ENCODE measurements at regions not wholly inside any gene's neighbourhood (a gene's known extent, or its start where the extent isn't known, plus 50 kb on each side); places are given as distances from the start of the nearest gene placed in this dataset.
"Not testable (repeated sequence)": the region's sequence is repeated elsewhere in the genome, so short reads cannot be mapped to it uniquely, and the experiment has no call there.

DNA sequence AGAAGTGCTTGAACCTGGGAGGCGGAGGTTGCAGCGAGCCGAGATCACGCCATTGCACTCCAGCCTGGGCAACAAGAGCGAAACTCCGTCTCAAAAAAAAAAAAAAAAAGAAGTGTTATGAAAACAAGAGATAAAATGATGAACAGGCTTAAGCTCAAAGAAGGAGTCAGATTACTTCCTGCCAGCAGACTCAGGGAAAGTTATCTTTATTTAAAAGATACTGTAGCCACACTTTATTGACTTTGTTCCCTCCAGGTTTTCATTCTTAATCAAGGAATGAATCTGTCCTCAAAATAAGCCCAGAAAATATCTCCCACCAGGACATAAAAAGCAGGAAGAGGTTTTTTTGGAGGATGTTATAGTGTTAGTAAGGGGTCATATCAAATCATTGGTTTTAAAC is 176.5 kb upstream of the KCNMB2 start:
- intact Hi-C loops (cut with micrococcal nuclease; ENCODE audit: unreplicated experiment) = no loop called here
- no peaks in the 10 kb centered on the region for H3K36me3 ChIP-seq (ENCODE audit: insufficient read depth, low read length, poor library complexity, severe bottlenecking)
- H3K4me1 ChIP-seq (ENCODE audit: insufficient read depth, low read length, poor library complexity, severe bottlenecking) = peaks cover 4% of the 10 kb centered on the region
- no peaks in the 10 kb centered on the region for H3K27me3 ChIP-seq (replicated peaks; ENCODE audit: insufficient read depth, low read depth, low read length, poor library complexity)
- H3K4me3 ChIP-seq (ENCODE audit: low read depth, low read length, poor library complexity, severe bottlenecking) = no peak overlapping the region
- no peak for TF ChIP-seq EZH2 (IDR thresholded peaks at IDR 0.05; ENCODE audit: borderline replicate concordance, low read depth, low read length, poor library complexity, severe bottlenecking)
- TF ChIP-seq, protein P1, sequence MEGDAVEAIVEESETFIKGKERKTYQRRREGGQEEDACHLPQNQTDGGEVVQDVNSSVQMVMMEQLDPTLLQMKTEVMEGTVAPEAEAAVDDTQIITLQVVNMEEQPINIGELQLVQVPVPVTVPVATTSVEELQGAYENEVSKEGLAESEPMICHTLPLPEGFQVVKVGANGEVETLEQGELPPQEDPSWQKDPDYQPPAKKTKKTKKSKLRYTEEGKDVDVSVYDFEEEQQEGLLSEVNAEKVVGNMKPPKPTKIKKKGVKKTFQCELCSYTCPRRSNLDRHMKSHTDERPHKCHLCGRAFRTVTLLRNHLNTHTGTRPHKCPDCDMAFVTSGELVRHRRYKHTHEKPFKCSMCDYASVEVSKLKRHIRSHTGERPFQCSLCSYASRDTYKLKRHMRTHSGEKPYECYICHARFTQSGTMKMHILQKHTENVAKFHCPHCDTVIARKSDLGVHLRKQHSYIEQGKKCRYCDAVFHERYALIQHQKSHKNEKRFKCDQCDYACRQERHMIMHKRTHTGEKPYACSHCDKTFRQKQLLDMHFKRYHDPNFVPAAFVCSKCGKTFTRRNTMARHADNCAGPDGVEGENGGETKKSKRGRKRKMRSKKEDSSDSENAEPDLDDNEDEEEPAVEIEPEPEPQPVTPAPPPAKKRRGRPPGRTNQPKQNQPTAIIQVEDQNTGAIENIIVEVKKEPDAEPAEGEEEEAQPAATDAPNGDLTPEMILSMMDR (conservative IDR thresholded peaks at IDR 0.05; ENCODE audit: low read depth, low read length) = no peak
- H3K9me3 ChIP-seq (ENCODE audit: low read depth, low read length, poor library complexity, severe bottlenecking) = peaks cover 9% of the 10 kb centered on the region
- DNase-seq (ENCODE audit: low spot score) = no peak
- ChIA-PET POLR2A (ENCODE audit: low non-redundant PET) (no interaction called here), CTCF (no interaction called here)
- no peak overlapping the region for H3K27ac ChIP-seq (ENCODE audit: low read depth, low read length, poor library complexity, severe bottlenecking)
- BruUV-seq (replicated peaks) = no TSS peak

DNA sequence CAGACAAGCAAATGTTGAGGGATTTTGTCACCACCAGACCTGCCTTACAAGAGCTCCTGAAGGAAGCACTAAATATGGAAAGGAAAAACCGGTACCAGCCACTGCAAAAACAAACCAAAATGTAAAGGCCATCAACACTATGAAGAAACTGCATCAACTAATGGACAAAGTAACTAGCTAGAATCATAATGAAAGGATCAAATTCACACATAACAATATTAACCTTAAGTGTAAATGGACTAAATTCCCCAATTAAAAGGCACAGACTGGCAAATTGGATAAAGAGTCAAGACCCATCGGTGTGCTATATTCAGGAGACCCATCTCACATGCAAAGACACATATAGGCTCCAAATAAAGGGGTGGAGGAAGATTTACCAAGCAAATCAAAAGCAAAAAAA is 173.2 kb upstream of the KCNMB2 start:
- CTCF ChIA-PET; H3K36me3 ChIP-seq (ENCODE audit: insufficient read depth, low read length, poor library complexity, severe bottlenecking); DNase-seq (ENCODE audit: low spot score); intact Hi-C loops (cut with micrococcal nuclease; ENCODE audit: unreplicated experiment); H3K4me1 ChIP-seq (ENCODE audit: insufficient read depth, low read length, poor library complexity, severe bottlenecking); H3K9me3 ChIP-seq (ENCODE audit: low read depth, low read length, poor library complexity, severe bottlenecking); POLR2A ChIA-PET (ENCODE audit: low non-redundant PET); BruUV-seq (replicated peaks); H3K27ac ChIP-seq (ENCODE audit: low read depth, low read length, poor library complexity, severe bottlenecking); H3K27me3 ChIP-seq (replicated peaks; ENCODE audit: insufficient read depth, low read depth, low read length, poor library complexity); H3K4me3 ChIP-seq (ENCODE audit: low read depth, low read length, poor library complexity, severe bottlenecking): not testable (repeated sequence)

DNA sequence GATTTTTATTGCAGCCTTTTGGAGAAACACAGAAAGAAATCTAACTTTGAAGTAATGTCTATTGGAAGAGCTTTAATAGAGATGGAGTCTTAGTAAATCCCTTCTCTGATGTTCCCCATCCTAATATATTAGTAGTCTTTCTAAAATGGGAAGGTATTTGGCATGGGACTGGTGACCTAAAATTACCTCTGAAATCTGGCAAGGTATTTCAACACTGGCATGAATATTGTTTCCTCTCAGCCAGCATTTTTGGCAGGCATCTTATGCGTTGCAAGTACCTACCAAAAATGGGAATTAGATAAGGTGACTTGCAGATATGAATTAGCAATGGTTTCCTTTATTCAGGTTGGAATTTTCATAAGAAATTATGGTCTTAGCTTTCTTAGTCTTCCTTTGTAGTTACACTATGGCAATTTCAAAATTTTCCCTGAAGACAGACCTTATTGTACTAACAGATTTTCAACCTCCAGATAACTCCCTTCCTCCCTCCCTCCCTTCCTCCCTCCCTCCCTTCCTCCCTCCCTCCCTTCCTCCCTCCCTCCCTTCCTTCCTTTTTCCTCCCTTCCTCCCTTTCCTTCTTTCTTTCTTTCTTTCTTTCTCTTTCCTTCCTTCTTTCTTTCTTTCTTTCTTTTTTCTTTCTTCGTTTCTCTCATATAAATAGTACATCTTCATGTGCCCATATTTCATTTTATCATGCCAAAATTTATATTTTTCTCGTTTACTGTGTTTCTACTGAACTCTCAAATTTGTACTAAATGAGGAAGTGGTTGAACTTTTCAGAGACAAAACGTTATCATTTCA is 168.2 kb upstream of the KCNMB2 start:
- Histone ChIP-seq H3K36me3 (ENCODE audit: insufficient read depth, low read length, poor library complexity, severe bottlenecking) (no peaks in the 10 kb centered on the region), H3K27ac (ENCODE audit: low read depth, low read length, poor library complexity, severe bottlenecking) (no peak overlapping the region), H3K9me3 (ENCODE audit: low read depth, low read length, poor library complexity, severe bottlenecking) (no peaks in the 10 kb centered on the region), H3K4me1 (ENCODE audit: insufficient read depth, low read length, poor library complexity, severe bottlenecking) (no peaks in the 10 kb centered on the region), H3K27me3 (replicated peaks; ENCODE audit: insufficient read depth, low read depth, low read length, poor library complexity) (no peaks in the 10 kb centered on the region), H3K4me3 (ENCODE audit: low read depth, low read length, poor library complexity, severe bottlenecking) (no peak overlapping the region)
- no TSS peak for BruUV-seq (replicated peaks)
- DNase-seq (ENCODE audit: low spot score) = no peak
- CTCF ChIA-PET = no interaction called here
- intact Hi-C loops (cut with micrococcal nuclease; ENCODE audit: unreplicated experiment) = no loop called here
- TF ChIP-seq, protein P1 (conservative IDR thresholded peaks at IDR 0.05; ENCODE audit: low read depth, low read length) = no peak
- TF ChIP-seq EZH2 (IDR thresholded peaks at IDR 0.05; ENCODE audit: borderline replicate concordance, low read depth, low read length, poor library complexity, severe bottlenecking) = no peak
- POLR2A ChIA-PET (ENCODE audit: low non-redundant PET) = no interaction called here

DNA sequence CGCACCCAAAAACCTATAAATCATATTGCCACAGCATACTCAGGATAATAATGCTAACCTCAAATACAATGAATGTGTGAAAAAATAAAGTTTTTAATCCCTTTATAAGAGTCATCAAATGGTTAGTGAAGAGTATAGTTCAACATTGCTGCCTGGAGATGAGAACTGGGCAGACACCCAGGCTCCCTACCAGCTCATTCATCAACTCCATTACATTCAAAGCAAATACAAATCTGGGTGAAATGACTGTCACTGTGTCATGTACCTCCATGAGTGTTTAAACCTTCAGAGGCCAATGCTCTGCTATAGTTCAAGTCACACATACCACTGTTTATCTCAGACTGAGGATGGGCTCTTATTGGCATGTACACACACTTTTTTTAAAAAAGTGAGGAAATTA is 167.2 kb upstream of the KCNMB2 start:
- no TSS peak for BruUV-seq (replicated peaks)

More for the DNA sequence above, 167.2 kb upstream of the KCNMB2 start:
- POLR2A ChIA-PET (ENCODE audit: low non-redundant PET) = no interaction called here
- Histone ChIP-seq H3K9me3 (ENCODE audit: low read depth, low read length, poor library complexity, severe bottlenecking) (no peaks in the 10 kb centered on the region), H3K4me1 (ENCODE audit: insufficient read depth, low read length, poor library complexity, severe bottlenecking) (no peaks in the 10 kb centered on the region), H3K27ac (ENCODE audit: low read depth, low read length, poor library complexity, severe bottlenecking) (no peak overlapping the region), H3K27me3 (replicated peaks; ENCODE audit: insufficient read depth, low read depth, low read length, poor library complexity) (no peaks in the 10 kb centered on the region), H3K4me3 (ENCODE audit: low read depth, low read length, poor library complexity, severe bottlenecking) (no peak overlapping the region), H3K36me3 (ENCODE audit: insufficient read depth, low read length, poor library complexity, severe bottlenecking) (no peaks in the 10 kb centered on the region)
- intact Hi-C loops (cut with micrococcal nuclease; ENCODE audit: unreplicated experiment) = no loop called here
- DNase-seq (ENCODE audit: low spot score) = no peak
- no peak for TF ChIP-seq EZH2 (IDR thresholded peaks at IDR 0.05; ENCODE audit: borderline replicate concordance, low read depth, low read length, poor library complexity, severe bottlenecking)
- TF ChIP-seq, protein P1 (conservative IDR thresholded peaks at IDR 0.05; ENCODE audit: low read depth, low read length) = no peak
- CTCF ChIA-PET = no interaction called here

Data from A673 (cell line).